NOMO-1 treated with dmso at 0.1 percent for 144 hours (cell line): ENCODE measurements at regions not wholly inside any gene's neighbourhood (a gene's known extent, or its start where the extent isn't known, plus 50 kb on each side); places are given as distances from the start of the nearest gene placed in this dataset.
A peak's percentile ranks its signal among the peaks of the same experiment; 100 is the strongest.
"Not testable (repeated sequence)": the region's sequence is repeated elsewhere in the genome, so short reads cannot be mapped to it uniquely, and the experiment has no call there.

Experiments used
- DNase-seq: peaks from one replicate; lab custom pipeline; 2025; ENCODE audit not compliant: unreplicated experiment; lab: John Stamatoyannopoulos, UW

- no peak for DNase-seq
Measured at GRCh38 chr17:6261466-6261865, 173.5 kb downstream of the AIPL1 start.

GRCh38 chr17:6259899-6260298 lies 175.0 kb downstream of the AIPL1 start:
- DNase-seq = no peak

DNA sequence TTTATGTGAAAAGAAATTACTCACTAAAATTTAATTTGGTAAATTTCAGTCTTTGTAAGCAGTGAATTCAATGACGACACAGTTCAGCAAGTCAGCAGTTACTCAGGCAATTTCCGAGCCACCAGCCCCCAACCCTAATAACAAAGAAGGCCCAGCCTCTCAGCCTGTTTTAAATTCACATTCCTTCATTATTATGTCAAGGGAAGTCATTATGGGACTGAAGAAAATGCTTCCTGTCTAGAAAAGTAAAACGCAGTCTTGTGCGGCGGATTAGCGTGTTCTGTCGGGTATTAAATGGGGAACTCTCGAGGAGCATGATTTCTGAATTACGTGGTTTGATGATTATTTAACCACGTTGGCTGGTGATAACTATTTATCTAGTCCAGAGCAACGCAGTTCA lies 177.6 kb downstream of the AIPL1 start:
- DNase-seq = no peak

DNA sequence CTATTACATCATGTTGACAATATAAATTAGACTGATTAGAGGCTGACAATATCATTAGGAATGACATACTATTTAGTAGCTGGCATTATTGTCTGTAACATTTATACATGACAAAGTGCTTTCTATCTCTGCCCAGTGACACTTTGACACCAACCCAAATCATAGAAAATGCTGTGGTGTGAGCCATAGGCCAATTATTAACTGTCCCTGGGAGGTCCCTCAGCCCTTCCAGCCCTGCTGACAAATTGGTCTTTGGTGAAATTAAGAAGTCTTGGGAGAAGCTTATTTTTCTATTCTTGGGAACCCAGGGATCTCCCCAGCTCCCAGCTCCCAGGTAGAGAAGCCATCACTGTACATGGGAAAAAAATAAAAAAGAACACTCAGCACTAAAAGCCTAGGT lies 179.6 kb downstream of the AIPL1 start:
- no peak for DNase-seq

- DNase-seq = no peak
Measured at GRCh38 chr17:6254036-6254435, 180.9 kb downstream of the AIPL1 start.

- DNase-seq = not testable (repeated sequence)
Measured at GRCh38 chr17:6251640-6252039, 181.5 kb downstream of the WSCD1 start.

DNA sequence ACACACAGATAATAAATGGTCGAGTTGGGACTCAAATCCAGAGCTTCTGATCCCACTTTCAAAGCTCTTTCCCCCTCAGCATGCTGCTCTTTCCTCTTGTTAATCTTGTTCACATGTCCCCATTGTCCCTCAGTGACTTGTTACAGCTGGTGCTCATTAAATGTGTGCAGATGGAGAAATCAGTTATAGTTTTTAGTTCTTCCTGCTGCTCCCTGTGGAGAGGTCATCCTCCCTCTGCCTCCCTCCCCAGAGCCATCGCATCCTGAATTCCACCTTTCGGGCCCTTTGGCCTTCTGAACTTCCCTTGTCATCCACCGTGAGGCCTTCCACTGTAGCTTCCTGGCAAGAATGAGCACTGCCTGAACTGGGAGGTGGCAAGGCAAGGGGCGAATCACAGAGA lies 179.6 kb downstream of the WSCD1 start:
- no peak for DNase-seq

DNA sequence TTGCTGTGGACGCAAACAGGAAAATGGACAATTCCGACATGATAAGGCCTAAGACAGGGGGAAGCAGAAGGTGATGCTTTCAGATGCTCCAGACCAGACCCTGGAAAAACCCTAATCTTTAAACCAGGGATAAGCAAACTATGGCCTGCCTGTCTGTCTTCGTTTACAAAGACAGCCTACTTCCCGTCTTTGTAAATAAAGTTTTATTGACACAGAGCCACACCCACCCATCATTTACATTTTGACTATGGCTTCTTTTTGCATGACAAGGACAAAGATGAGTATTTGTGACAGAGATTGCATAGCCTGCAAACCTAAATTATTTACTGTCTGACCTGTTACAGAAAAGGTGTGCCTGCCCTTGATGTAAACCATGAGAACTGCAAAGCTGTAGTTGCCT lies 177.9 kb downstream of the WSCD1 start:
- no peak for DNase-seq

DNA sequence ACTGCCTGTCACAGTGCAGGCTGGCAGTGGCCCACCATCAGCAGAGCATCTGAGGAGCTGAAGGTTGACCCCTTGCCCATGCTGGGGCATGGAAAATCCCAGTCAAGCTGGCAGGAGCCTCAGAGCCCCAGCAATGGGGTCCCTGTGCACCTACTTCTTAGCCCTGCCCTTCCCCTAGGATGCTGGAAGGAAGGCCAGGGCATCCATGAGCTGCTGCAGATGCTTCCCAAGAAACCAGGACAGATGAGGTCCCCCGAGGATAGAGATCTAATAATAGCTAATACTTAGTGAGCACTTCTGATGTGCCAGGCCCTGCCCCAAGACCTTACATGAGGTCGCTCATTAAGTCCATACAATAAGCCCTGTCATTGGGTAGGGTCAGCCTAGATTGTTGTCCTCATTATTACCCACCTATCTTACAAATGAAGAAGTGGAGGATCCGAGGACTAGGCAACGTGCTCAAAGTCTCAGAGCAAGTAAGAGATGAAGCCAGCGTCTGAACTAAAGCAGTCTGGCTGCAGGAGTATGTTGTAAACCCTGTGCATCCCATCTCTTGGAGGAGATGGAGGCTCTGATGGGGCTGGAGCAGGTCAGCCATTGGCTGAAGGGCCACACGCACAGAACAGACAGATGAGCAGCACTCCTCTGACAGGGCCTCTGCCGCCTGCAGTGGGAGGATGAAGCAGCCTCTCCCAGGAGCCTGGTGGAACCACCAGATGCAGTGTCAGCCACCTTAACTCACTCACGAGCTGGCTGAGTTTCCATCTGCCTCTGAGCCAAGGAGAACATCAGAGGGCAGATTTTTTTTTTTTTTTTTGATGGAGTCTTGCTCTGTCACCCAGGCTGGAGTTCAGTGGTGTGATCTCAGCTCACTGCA lies 175.4 kb downstream of the WSCD1 start:
- no peak for DNase-seq

- no peak for DNase-seq
Measured at GRCh38 chr17:6244796-6245195, 174.6 kb downstream of the WSCD1 start.

- DNase-seq = no peak
Measured at GRCh38 chr17:6244253-6244652, 174.1 kb downstream of the WSCD1 start.

- DNase-seq = no peak
Measured at GRCh38 chr17:6243186-6243585, 173.0 kb downstream of the WSCD1 start.

DNA sequence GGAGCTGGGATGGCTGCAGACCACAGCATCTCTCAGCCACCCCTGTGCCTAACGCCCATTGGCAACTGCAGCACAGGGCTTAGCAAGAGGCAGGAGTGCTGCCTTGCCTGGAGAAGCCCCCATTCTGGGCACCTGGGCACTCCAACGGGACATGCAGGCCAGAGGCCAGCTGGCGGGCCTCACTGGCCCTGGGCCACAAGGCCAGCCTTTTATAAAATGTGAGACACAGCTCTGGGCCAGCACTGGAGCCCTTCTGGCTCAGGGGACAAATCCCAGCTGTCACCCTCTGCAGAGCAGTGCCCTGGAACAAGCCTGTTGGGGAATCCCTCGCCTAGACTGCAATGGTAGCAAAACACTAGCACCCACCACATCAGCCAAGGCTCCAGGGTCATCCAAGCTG lies 171.8 kb downstream of the WSCD1 start:
- DNase-seq = no peak

DNA sequence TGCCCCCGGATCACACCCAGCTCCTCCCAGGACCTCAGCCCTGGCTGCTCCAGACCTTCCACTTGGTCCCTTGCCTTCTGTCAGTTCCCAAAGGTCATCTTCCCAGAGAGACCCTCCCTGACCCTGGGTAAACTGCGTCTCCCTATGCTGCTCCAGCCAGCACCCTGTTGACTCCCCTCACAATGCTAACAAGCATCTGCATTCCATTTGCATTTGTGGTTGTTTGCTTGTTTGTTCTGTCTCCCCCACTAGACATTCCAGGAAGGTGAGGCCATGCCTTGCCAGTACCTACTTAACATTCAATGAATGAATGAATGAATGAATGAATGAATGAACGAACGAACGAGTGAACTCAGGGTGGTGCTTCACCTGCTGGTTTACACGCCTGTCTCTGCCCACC lies 171.2 kb downstream of the WSCD1 start:
- DNase-seq = no peak

- DNase-seq = no peak
Measured at GRCh38 chr17:6240601-6241000, 170.4 kb downstream of the WSCD1 start.

GRCh38 chr17:6240001-6240400 lies 169.8 kb downstream of the WSCD1 start:
- no peak for DNase-seq

GRCh38 chr17:6239241-6239798 lies 169.1 kb downstream of the WSCD1 start:
- no peak for DNase-seq

DNA sequence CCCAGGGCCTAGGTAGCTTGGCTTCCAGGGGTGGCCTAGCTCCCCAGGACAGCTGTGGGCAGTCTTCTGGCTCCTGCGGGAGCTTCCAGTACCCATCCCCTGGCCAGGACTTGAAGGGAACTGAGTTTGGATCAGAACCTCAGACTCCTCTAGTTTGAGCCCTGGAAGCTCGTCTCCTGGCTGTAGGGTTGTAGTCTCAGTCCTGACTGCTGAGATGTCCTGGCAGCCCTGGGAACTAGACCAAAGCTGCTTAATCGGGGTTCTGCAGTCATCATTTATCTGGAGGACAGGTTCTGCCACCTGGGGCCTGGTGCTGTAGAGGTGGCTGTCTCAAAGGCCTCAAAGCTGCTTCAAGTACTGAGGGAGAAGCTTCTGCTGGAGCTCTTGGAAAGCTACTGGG lies 163.7 kb downstream of the WSCD1 start:
- no peak for DNase-seq

- no peak for DNase-seq
Measured at GRCh38 chr17:6233339-6233738, 163.2 kb downstream of the WSCD1 start.

GRCh38 chr17:6232732-6233101 lies 162.5 kb downstream of the WSCD1 start:
- no peak for DNase-seq

- peak; percentile 31 for DNase-seq
Measured at GRCh38 chr17:6231886-6232731, 161.9 kb downstream of the WSCD1 start.

DNA sequence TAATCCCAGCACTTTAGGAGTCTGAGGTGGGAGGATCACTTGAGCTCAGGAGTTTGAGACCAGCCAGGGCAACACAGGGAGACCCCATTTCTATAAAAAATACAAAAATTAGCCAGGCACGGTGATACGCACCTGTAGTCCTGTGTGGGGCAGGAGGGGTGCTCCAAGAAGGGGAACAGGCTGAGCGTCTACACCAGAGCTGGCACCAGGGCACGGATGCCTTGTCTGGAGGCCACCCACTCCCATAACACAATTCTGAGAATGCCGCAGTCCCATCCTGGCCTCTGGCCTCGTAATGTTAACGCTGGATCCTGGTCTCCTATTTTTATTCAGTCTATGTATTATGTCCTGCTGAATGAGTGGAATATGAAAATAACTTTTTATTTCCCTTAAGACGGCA lies 161.3 kb downstream of the WSCD1 start:
- no peak for DNase-seq
